ENCODE measurements at regions not wholly inside any gene's neighbourhood (a gene's known extent, or its start where the extent isn't known, plus 50 kb on each side); places are given as distances from the start of the nearest gene placed in this dataset.

DNA sequence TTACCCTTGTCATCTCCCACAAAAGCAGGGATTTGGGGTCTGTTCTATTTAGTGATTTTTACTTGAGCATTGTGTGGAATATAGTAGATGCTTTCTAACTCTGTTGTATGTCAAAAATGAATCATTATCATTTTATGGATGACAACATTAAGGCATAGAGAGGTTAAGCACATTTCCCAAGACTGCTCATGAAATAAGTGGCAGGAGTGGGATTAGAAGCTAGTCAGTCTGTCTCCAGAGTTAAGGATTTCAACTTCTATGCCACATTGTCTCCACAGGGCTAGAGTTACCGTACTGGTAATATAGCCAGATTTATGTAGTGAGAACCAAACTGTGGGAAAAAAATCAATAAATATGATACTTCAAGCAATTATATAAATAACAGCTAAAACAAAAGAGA is 170.6 kb upstream of the DCN start:
- ChIA-PET CTCF (interaction anchor here (0.7 kb wide), 1 partner anchor 793 kb away, joined by 3 read pairs; no protein-coding TSS in a partner anchor), POLR2A (ENCODE audit: unreplicated experiment) (no interaction called here)
- no peak overlapping the region for H3K4me3 ChIP-seq (ENCODE audit: low read length)
- H2AFZ ChIP-seq (ENCODE audit: low read length), result no peak overlapping the region
- H3K4me2 ChIP-seq (ENCODE audit: low read length), result no peak overlapping the region
- no peaks in the 10 kb centered on the region for H3K9me3 ChIP-seq (ENCODE audit: low read length)
- no peaks in the 10 kb centered on the region for H3K79me2 ChIP-seq (ENCODE audit: low read length)
- H3K36me3 ChIP-seq (ENCODE audit: low read depth, low read length), result no peaks in the 10 kb centered on the region
- no peaks in the 10 kb centered on the region for H3F3A ChIP-seq (ENCODE audit: low read length, unreplicated experiment)
- H3K9ac ChIP-seq (ENCODE audit: low read length), result no peak overlapping the region
- DNase-seq (no peak), ATAC-seq (no peak)
- H3K4me1 ChIP-seq (ENCODE audit: insufficient read depth, low read length), result no peaks in the 10 kb centered on the region
- H3K9me2 ChIP-seq (replicated peaks; ENCODE audit: low read length), result no peaks in the 10 kb centered on the region
- BruUV-seq (replicated peaks), result no TSS peak
- intact Hi-C loops (cut with micrococcal nuclease), result no loop called here
- no peaks in the 10 kb centered on the region for H4K20me1 ChIP-seq (ENCODE audit: low read length)
- H3K27me3 ChIP-seq (ENCODE audit: low read length), result no peaks in the 10 kb centered on the region
- no peak overlapping the region for H3K27ac ChIP-seq (ENCODE audit: low read length)
- TF ChIP-seq EZH2 (IDR thresholded peaks at IDR 0.05; ENCODE audit: low read length, unreplicated experiment), result no peak
- TF ChIP-seq, protein P1, sequence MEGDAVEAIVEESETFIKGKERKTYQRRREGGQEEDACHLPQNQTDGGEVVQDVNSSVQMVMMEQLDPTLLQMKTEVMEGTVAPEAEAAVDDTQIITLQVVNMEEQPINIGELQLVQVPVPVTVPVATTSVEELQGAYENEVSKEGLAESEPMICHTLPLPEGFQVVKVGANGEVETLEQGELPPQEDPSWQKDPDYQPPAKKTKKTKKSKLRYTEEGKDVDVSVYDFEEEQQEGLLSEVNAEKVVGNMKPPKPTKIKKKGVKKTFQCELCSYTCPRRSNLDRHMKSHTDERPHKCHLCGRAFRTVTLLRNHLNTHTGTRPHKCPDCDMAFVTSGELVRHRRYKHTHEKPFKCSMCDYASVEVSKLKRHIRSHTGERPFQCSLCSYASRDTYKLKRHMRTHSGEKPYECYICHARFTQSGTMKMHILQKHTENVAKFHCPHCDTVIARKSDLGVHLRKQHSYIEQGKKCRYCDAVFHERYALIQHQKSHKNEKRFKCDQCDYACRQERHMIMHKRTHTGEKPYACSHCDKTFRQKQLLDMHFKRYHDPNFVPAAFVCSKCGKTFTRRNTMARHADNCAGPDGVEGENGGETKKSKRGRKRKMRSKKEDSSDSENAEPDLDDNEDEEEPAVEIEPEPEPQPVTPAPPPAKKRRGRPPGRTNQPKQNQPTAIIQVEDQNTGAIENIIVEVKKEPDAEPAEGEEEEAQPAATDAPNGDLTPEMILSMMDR (conservative IDR thresholded peaks at IDR 0.05; ENCODE audit: low read depth, low read length), result no peak
- no peak for TF ChIP-seq EZH2phosphoT487 (IDR thresholded peaks at IDR 0.05; ENCODE audit: borderline replicate concordance, low read length)

DNA sequence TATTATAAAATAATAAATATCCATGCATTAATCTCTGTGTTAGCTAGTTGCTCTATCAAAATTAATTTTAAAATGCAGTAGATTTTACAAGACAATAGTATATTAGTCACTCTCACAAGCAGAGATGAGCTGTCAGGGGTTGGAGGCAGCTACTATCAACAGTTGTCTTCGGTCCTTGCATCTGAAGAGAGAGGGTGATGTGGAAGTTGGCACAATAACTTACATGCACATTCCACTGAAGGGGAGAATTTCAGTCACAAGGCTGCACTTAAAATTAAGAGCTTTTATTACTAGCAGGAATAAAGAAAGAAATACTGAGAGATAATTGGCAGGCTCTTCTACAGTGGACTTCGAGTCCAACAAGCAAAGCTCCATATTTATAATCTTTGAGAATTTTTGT is 166.9 kb upstream of the DCN start:
- TF ChIP-seq EZH2phosphoT487 (IDR thresholded peaks at IDR 0.05; ENCODE audit: borderline replicate concordance, low read length), result no peak
- TF ChIP-seq, protein P1 (conservative IDR thresholded peaks at IDR 0.05; ENCODE audit: low read depth, low read length), result no peak
- no peak for TF ChIP-seq EZH2 (IDR thresholded peaks at IDR 0.05; ENCODE audit: low read length, unreplicated experiment)
- ChIA-PET POLR2A (ENCODE audit: unreplicated experiment) (no interaction called here), CTCF (interaction anchor here (0.5 kb wide), 1 partner anchor 1460 kb away, joined by 3 read pairs; no protein-coding TSS in a partner anchor)
- Histone ChIP-seq H3K36me3 (ENCODE audit: low read depth, low read length) (no peaks in the 10 kb centered on the region), H3K4me3 (ENCODE audit: low read length) (no peak overlapping the region), H3K9me2 (replicated peaks; ENCODE audit: low read length) (no peaks in the 10 kb centered on the region), H2AFZ (ENCODE audit: low read length) (no peak overlapping the region), H3K4me1 (ENCODE audit: insufficient read depth, low read length) (no peaks in the 10 kb centered on the region), H3K4me2 (ENCODE audit: low read length) (no peak overlapping the region), H3K9ac (ENCODE audit: low read length) (no peak overlapping the region), H3K79me2 (ENCODE audit: low read length) (no peaks in the 10 kb centered on the region), H3K27me3 (ENCODE audit: low read length) (peaks cover 3% of the 10 kb centered on the region; the same call in 1 of the 2 replicates), H3F3A (ENCODE audit: low read length, unreplicated experiment) (no peaks in the 10 kb centered on the region), H3K27ac (ENCODE audit: low read length) (no peak overlapping the region), H4K20me1 (ENCODE audit: low read length) (no peaks in the 10 kb centered on the region), H3K9me3 (ENCODE audit: low read length) (no peaks in the 10 kb centered on the region)
- BruUV-seq (replicated peaks), result no TSS peak
- intact Hi-C loops (cut with micrococcal nuclease), result no loop called here
- no peak for ATAC-seq
- no peak for DNase-seq

DNA sequence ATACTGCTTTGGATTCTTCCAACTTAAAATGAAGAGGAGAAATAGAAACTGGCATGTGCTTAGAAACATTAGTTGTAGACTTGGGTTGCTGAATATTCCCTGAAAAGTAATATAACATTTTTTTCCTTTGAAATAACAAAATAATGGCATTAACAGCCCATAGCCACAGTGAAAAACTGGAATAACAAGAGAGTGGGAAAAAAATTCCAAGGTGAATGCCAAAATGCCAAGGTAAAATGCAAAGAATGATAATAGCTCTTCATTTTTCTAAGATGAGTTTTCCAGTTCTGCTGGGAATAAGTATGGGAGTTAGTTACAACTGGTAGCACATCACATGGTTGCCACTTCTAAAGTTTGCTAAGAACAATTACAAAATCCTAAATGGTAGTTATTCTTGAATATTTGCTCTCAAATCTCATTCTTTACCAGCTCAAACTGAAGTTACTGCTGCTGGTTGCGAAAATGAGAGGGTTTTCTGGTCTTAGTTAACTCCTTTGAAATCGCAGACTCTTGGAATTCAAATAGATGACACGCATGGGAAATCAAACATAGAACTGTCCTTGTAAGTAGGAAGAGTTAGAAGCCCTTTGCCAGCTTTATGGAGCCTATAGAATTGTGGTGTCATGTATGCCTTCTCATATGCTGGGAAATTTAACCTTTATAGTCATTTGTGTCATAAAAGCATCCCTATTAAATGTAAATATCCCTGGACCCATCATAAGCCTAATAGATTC is 165.0 kb upstream of the DCN start:
- ChIA-PET CTCF (no interaction called here), POLR2A (ENCODE audit: unreplicated experiment) (no interaction called here)
- Histone ChIP-seq H3K9ac (ENCODE audit: low read length) (no peak overlapping the region), H2AFZ (ENCODE audit: low read length) (no peak overlapping the region), H3K9me2 (replicated peaks; ENCODE audit: low read length) (no peaks in the 10 kb centered on the region), H4K20me1 (ENCODE audit: low read length) (no peaks in the 10 kb centered on the region), H3K27me3 (ENCODE audit: low read length) (peaks cover 3% of the 10 kb centered on the region; the same call in 1 of the 2 replicates), H3K27ac (ENCODE audit: low read length) (no peak overlapping the region), H3K79me2 (ENCODE audit: low read length) (no peaks in the 10 kb centered on the region), H3K4me2 (ENCODE audit: low read length) (no peak overlapping the region), H3K4me1 (ENCODE audit: insufficient read depth, low read length) (no peaks in the 10 kb centered on the region), H3K9me3 (ENCODE audit: low read length) (no peaks in the 10 kb centered on the region), H3K4me3 (ENCODE audit: low read length) (no peak overlapping the region), H3F3A (ENCODE audit: low read length, unreplicated experiment) (no peaks in the 10 kb centered on the region), H3K36me3 (ENCODE audit: low read depth, low read length) (no peaks in the 10 kb centered on the region)
- ATAC-seq (no peak), DNase-seq (no peak)
- intact Hi-C loops (cut with micrococcal nuclease), result no loop called here
- no TSS peak for BruUV-seq (replicated peaks)
- TF ChIP-seq EZH2phosphoT487 (IDR thresholded peaks at IDR 0.05; ENCODE audit: borderline replicate concordance, low read length) (no peak), EZH2 (IDR thresholded peaks at IDR 0.05; ENCODE audit: low read length, unreplicated experiment) (no peak)
- TF ChIP-seq, protein P1 (conservative IDR thresholded peaks at IDR 0.05; ENCODE audit: low read depth, low read length), result no peak

Measured in PC-3 (cell line).